ENCODE measurements at regions not wholly inside any gene's neighbourhood (a gene's known extent, or its start where the extent isn't known, plus 50 kb on each side); places are given as distances from the start of the nearest gene placed in this dataset.
"Not testable (repeated sequence)": the region's sequence is repeated elsewhere in the genome, so short reads cannot be mapped to it uniquely, and the experiment has no call there.

- no peak for DNase-seq (ENCODE audit: low spot score in 2 of 2)
- peaks cover 0 to 34% of the 10 kb centered on the region in 2 donors for H3K27me3 ChIP-seq
- H3K9me3 ChIP-seq = no peaks in the 10 kb centered on the region
- H3K4me1 ChIP-seq = no peaks in the 10 kb centered on the region
- intact Hi-C loops (cut with DNase I; ENCODE audit: low total_unique reads) = no loop called here
- no peaks in the 10 kb centered on the region for H3K36me3 ChIP-seq
- no peak overlapping the region for H3K27ac ChIP-seq
- no peak overlapping the region for H3K4me3 ChIP-seq
- TF ChIP-seq POLR2AphosphoS5 (IDR thresholded peaks at IDR 0.05) = no peak
- no peak for TF ChIP-seq CTCF (IDR thresholded peaks at IDR 0.05)
- no peak for TF ChIP-seq POLR2A (IDR thresholded peaks at IDR 0.05)
Measured at GRCh38 chrX:150229481-150229880, 133.6 kb upstream of the MAMLD1 start.

GRCh38 chrX:150230952-150231351 is 132.2 kb upstream of the MAMLD1 start:
- H3K27ac ChIP-seq; H3K4me1 ChIP-seq; H3K4me3 ChIP-seq; intact Hi-C loops (cut with DNase I; ENCODE audit: low total_unique reads); H3K9me3 ChIP-seq; H3K36me3 ChIP-seq; DNase-seq (ENCODE audit: low spot score in 2 of 2): not testable (repeated sequence)
- H3K27me3 ChIP-seq = peaks cover 0 to 22% of the 10 kb centered on the region in 2 donors

- H3K27me3 ChIP-seq = peaks cover 0 to 21% of the 10 kb centered on the region in 2 donors
- intact Hi-C loops (cut with DNase I; ENCODE audit: low total_unique reads); H3K4me3 ChIP-seq; H3K36me3 ChIP-seq; H3K9me3 ChIP-seq; DNase-seq (ENCODE audit: low spot score in 2 of 2); H3K4me1 ChIP-seq; H3K27ac ChIP-seq: not testable (repeated sequence)
Measured at GRCh38 chrX:150231368-150231767, 131.7 kb upstream of the MAMLD1 start.

- H3K9me3 ChIP-seq; H3K4me3 ChIP-seq; DNase-seq (ENCODE audit: low spot score in 2 of 2); H3K27ac ChIP-seq; intact Hi-C loops (cut with DNase I; ENCODE audit: low total_unique reads); H3K36me3 ChIP-seq; H3K4me1 ChIP-seq: not testable (repeated sequence)
- peaks cover 0 to 12% of the 10 kb centered on the region in 2 donors for H3K27me3 ChIP-seq
Measured at GRCh38 chrX:150232222-150232621, 130.9 kb upstream of the MAMLD1 start.

- Histone ChIP-seq H3K4me1 (no peaks in the 10 kb centered on the region), H3K27me3 (peaks cover 0 to 3% of the 10 kb centered on the region in 2 donors), H3K27ac (no peak overlapping the region), H3K9me3 (no peaks in the 10 kb centered on the region), H3K4me3 (no peak overlapping the region), H3K36me3 (no peaks in the 10 kb centered on the region)
- intact Hi-C loops (cut with DNase I; ENCODE audit: low total_unique reads) = no loop called here
- no peak for DNase-seq (ENCODE audit: low spot score in 2 of 2)
- TF ChIP-seq CTCF (IDR thresholded peaks at IDR 0.05) = no peak
- TF ChIP-seq POLR2A (IDR thresholded peaks at IDR 0.05) = no peak
- no peak for TF ChIP-seq POLR2AphosphoS5 (IDR thresholded peaks at IDR 0.05)
Measured at GRCh38 chrX:150234126-150234525, 129.0 kb upstream of the MAMLD1 start.

- peaks cover 0 to 12% of the 10 kb centered on the region in 2 donors for H3K27me3 ChIP-seq
- no peak for DNase-seq (ENCODE audit: low spot score in 2 of 2)
- H3K4me1 ChIP-seq = no peaks in the 10 kb centered on the region
- H3K36me3 ChIP-seq = no peaks in the 10 kb centered on the region
- no peak overlapping the region for H3K27ac ChIP-seq
- no peak for TF ChIP-seq POLR2A (IDR thresholded peaks at IDR 0.05)
- TF ChIP-seq POLR2AphosphoS5 (IDR thresholded peaks at IDR 0.05) = no peak
- no peak for TF ChIP-seq CTCF (IDR thresholded peaks at IDR 0.05)
- intact Hi-C loops (cut with DNase I; ENCODE audit: low total_unique reads) = no loop called here
- H3K9me3 ChIP-seq = no peaks in the 10 kb centered on the region
- H3K4me3 ChIP-seq = no peak overlapping the region
Measured at GRCh38 chrX:150236327-150236726, 126.8 kb upstream of the MAMLD1 start.
